HG02588 (cell line): ENCODE measurements at regions not wholly inside any gene's neighbourhood (a gene's known extent, or its start where the extent isn't known, plus 50 kb on each side); places are given as distances from the start of the nearest gene placed in this dataset.

Experiments used
- ATAC-seq: cut with Tn5 transposase; IDR thresholded peaks from one replicate; pipeline ENCODE4 v1.9.1; 2021; ENCODE audit warnings: mild to moderate bottlenecking, moderate library complexity; ENCODE audit not compliant: unreplicated experiment

DNA sequence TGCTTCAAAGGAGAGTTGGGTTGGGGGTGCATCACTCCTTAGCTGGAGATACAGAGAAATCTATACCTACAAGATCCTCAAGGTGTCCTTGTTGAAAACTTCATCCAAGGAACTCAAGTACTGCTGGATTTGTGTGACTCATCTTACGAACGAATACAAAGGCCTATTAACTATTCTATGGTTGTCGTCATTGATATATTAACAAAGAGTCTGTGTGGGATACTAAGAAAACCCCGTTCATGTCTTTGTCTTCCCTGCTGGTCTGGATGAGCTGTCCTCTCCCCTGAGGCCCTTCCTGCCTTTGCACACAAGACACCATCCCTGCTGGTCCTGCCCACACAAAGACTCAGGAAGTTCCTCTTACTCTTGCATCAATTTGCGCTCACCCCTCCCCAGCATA lies 54.9 kb upstream of the IRF2 start:
- no peak for ATAC-seq

DNA sequence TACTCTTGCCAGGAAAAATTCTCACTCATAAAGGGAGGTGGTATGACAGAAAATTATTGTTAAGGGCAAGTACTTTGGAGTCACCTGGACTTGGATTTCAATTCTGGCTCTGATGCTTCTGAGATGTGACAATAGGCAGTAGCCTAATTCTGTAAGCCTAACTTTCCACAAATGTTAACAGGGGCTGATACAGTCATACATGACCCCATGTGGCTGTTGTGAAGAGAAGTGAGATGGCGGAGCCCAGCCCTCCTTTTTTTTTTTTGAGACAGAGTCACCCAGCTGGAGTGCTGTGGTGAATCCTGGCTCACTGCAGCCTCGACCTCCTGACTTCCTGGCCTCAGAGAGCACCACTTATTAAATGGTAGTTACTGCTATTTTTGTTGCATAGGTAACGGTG lies 54.4 kb upstream of the IRF2 start:
- no peak for ATAC-seq

DNA sequence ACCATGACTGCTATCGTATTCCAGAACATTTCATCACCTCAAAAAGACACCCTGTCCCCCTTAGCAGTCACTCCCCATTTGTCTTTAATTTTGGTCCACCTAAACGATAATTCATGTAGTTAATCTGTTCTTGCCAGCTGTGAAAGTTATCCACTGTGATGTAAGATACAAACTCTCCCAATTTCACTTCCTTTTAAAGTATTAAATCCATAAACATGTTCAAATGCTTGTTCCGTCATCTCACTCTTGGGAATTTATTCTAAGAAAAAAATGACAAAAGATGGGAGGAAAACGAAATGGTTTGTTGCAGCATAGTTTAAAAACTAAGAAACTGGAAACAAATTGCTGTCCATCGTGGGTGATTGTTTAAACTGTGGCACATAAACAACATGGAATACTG lies 53.7 kb upstream of the IRF2 start:
- ATAC-seq = no peak

DNA sequence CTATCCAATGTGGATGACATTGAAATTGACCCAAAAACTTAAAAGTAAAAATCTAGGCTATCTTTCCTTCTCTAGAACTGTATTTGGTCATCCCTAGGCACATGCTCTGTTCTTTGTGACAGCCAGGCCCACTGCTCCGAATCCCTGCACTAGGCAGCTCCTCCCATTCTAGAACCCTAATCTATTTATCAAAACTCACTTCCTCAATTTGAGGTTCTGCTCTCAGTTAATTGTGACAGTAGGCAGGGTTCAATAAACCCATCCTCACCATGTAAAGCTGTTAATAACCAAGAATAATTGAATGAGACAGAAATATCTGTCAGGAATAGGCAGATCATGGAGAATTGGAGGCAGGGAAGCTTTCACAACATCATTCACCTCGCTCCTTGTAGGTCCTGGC lies 51.9 kb upstream of the IRF2 start:
- no peak for ATAC-seq
